Urothelium cell line (cell line): ENCODE measurements at regions not wholly inside any gene's neighbourhood (a gene's known extent, or its start where the extent isn't known, plus 50 kb on each side); places are given as distances from the start of the nearest gene placed in this dataset.
"Not testable (repeated sequence)": the region's sequence is repeated elsewhere in the genome, so short reads cannot be mapped to it uniquely, and the experiment has no call there.

Experiments
- DNase-seq: peaks from one replicate; pipeline ENCODE4 v3.0.0; 2011; ENCODE audit warnings: low spot score, mixed read lengths
- FAIRE-seq: peaks from 2 replicates; lab custom pipeline; 2011; peaks lifted over from hg19 to GRCh38; lab: Jason Lieb, UNC

- DNase-seq: no peak
- peak; percentile 32 for FAIRE-seq
Observed at GRCh38 chr14:43356979-43357545, 1150.0 kb downstream of the FSCB start.

DNA sequence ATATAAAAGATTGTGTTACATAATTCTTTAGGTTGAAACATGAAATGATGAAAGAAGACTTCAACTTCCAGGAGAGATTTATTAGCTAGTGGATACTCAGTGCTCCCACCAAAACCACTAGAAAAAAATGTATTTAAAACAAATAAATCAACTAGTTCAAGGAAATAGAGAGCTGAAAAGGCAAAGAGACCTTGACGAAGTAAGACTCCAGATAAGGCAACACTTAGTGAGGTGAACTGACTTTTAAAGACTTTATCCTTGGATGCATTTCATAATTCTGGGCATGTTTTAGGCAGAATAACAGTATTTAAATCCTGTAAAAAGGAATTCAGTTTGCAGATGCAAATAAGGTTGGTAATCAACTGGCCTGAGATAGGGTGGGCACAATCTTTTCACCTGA lies 1150.7 kb downstream of the FSCB start:
- no peak for FAIRE-seq
- no peak for DNase-seq

DNA sequence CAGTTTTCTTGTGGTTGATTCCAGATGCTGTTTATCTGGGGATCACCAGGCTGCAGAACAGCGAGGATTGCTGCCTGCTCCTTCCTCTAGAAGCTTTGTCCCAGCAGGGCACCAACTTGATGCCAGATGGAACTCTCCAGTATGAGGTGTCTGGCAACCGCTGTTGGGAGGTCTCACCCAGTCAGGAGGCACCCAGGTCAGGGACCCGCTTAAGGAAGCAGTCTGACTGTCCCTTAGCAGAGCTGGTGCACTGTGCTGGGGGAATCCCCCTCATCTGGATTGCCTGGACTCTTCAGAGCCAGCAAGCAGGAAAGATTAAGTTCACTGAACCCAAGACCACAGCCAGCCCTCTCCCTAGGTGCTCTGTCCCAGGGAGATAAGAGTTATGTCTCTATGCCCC lies 1165.2 kb downstream of the FSCB start:
- DNase-seq (no peak), FAIRE-seq (no peak)

DNA sequence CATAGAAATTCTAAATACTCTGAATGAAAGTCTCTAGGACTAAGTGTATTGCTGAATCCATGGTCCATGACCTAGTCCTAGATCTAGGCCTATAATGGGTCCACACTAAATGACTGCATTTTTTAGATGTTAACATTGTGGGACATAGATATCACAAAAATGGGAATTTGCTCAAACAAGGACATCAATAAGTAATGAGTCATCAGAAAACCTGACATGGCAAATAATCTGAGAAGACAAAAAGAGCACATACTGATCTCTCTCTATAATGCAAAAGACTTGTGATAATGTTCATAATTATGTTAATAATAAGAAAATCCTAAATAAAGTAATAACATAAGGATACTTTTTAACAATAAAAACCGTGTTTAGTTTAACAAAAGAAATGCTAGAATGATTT lies 1168.4 kb downstream of the FSCB start:
- FAIRE-seq (no peak), DNase-seq (no peak)

GRCh38 chr14:43336351-43336750 lies 1170.7 kb downstream of the FSCB start:
- no peak for DNase-seq
- FAIRE-seq: no peak

DNA sequence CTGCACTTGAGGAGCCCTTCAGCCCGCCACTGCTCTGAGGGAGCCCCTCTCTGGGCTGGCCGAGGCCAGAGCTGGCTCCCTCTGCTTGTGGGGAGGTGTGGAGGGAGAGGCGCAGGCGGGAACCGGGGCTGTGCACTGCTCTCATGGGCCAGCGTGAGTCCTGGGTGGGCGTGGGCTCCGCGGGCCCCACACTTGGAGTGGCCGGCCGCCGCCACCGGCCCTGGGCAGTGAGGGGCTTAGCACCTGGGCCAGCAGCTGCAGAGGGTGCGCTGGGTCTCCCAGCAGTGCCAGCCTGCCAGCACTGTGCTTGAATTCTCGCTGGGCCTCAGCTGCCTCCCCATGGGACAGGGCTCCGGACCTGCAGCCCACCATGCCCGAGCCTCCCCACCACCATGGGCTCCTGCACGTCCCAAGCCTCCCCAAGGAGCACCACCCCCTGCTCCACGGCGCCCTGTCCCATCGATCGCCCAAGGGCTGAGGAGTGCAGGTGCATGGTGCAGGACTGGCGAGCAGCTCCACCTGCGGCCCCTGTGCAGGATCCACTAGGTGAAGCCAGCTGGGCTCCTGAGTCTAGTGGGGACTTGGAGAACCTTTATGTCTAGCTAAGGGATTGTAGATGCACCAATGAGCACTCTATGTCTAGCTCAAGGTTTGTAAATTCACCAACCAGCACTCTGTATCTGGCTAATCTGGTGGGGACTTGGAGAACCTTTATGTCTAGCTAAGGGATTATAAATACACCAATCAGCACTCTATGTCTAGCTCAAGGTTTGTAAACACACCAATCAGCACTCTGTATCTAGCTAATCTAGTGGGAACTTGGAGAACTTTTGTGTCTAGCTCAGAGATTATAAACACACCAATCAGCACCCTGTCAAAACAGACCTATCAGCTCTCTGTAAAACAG lies 1180.3 kb downstream of the FSCB start:
- FAIRE-seq: not testable (repeated sequence)

GRCh38 chr14:43316427-43316826 lies 1190.7 kb downstream of the FSCB start:
- FAIRE-seq (no peak), DNase-seq (no peak)

More for the DNA sequence above, 1180.3 kb downstream of the FSCB start:
- DNase-seq: not testable (repeated sequence)

- FAIRE-seq (no peak), DNase-seq (no peak)
Observed at GRCh38 chr14:43313719-43314118, 1193.4 kb downstream of the FSCB start.

DNA sequence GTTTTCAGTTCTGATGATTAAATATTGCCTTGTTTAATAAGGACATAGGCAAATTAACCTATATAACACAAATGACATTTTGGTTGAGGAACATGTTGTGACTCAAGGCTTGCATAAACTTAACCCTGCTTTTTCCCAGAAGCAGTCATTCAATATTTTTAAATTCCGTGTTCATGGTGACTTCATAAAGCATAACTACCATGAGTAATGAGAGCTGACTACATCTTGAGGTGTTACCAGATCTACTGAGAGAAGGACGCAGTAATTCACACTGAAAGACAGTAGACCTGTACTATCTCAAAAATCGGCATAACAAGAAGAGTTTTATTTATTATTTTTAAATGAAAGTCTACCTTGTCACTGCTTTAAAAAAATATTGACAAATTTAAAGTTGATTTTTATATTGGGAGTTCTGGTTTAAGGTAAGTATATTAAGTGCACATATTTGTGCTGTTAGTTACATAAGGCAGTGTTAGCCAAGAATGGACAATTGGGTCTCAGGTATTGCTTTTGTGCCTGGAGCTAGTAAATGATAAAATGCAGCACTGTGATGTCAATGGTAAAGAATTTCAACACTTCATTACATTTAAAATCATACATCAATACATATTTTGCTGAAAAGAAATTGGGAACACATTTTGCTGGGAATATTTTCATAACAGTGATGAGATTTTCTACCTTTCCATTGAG lies 1198.5 kb downstream of the FSCB start:
- FAIRE-seq (no peak), DNase-seq (no peak)

DNA sequence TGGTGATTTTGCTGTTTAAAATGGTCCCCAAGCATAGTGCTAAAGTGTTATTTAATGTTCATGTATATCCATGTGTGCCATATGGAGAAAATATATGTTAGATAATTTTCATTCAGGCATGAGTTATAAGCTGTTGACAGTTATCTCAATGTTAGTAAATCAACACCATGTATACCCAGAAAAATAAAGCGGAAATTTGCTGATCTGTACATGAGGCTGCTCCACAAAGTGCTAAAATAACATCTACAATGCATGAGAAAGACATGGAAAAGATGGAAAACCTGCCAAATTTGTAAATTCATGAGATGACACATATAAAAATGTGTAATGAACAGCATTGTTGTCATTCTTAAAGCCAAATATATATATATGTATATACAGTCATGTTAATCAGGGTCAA lies 1199.2 kb downstream of the FSCB start:
- peak; percentile 42 for FAIRE-seq
- no peak for DNase-seq

GRCh38 chr14:43306053-43306452 lies 1201.0 kb downstream of the FSCB start:
- DNase-seq (no peak), FAIRE-seq (no peak)

GRCh38 chr14:43297794-43298193 lies 1209.3 kb downstream of the FSCB start:
- FAIRE-seq (no peak), DNase-seq (no peak)

GRCh38 chr14:43296061-43296460 lies 1211.0 kb downstream of the FSCB start:
- DNase-seq, FAIRE-seq: not testable (repeated sequence)

- DNase-seq (no peak), FAIRE-seq (no peak)
Observed at GRCh38 chr14:43285575-43285974, 1221.5 kb downstream of the FSCB start.

- FAIRE-seq: no peak
- DNase-seq: no peak
Observed at GRCh38 chr14:43260056-43260455, 1247.0 kb downstream of the FSCB start.

DNA sequence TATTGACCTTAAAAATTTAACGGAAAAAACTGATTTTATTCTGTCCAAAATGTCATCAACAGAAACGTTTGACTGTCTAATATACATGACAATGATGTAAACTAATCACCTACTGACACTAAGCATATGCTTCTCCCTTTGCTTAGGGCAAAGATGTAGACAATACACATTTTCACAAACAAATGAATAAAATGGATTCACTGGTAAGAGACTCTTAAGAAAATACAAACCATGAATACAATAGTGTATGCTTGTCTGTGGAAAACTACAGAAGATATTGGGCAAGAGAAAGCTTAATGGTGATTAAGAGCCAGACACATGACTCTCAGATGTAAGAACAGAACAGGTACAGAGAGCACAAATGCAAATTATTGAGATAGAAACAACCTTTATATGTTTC lies 1248.7 kb downstream of the FSCB start:
- FAIRE-seq (no peak), DNase-seq (no peak)

DNA sequence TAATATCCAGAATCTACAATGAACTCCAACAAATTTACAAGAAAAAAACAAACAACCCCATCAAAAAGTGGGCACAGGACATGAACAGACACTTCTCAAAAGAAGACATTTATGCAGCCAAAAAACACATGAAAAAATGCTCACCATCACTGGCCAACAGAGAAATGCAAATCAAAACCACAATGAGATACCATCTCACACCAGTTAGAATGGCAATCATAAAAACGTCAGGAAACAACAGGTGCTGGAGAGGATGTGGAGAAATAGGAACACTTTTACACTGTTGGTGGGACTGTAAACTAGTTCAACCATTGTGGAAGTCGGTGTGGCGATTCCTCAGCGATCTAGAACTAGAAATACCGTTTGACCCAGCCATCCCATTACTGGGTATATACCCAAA lies 1250.1 kb downstream of the FSCB start:
- not testable (repeated sequence) for FAIRE-seq, DNase-seq

DNA sequence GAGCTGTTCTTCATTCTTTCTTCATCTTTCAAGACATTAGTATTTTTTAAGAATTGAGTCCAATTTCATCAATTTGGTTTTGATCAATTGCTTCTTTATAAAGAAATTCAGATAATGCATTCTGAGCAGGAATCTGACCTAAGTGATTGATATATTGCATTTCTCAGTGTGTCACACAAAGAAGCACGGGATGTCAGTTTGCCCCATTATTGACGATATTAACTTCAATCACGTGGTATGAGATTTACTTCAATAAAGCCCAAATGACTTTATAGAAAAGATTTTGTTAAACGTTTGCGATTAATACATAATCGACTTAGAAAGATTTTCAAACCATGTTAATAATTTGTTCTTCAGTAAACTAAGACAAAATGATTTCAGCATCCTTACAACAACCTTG lies 1254.2 kb downstream of the FSCB start:
- DNase-seq: no peak
- FAIRE-seq: no peak

GRCh38 chr14:43249591-43249990 lies 1257.5 kb downstream of the FSCB start:
- FAIRE-seq: no peak
- no peak for DNase-seq

DNA sequence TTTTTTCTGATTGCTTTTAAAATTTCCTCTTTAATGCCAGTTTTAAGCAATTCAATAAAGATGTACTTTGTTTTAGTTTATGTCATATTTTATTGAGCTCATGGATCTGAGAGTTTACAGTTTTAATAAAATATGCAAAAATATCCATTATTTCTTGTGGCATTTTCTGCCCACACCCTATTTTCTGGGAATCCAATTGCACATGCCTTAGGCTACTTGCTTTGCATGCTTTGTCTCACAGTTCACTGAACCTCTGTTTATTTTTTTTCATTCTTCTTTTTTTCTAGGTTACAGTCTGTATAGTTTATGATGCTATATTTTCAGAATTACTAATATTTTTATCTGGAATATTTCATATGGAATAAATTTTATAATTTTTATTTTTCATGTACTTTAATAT lies 1258.0 kb downstream of the FSCB start:
- FAIRE-seq: no peak
- DNase-seq: no peak

GRCh38 chr14:43247877-43248276 lies 1259.2 kb downstream of the FSCB start:
- no peak for DNase-seq
- FAIRE-seq: no peak

GRCh38 chr14:43244142-43244625 lies 1262.9 kb downstream of the FSCB start:
- FAIRE-seq (no peak), DNase-seq (no peak)
